HT1080 (cell line): ENCODE measurements at regions not wholly inside any gene's neighbourhood (a gene's known extent, or its start where the extent isn't known, plus 50 kb on each side); places are given as distances from the start of the nearest gene placed in this dataset. TPM values are rescaled to one million over a fixed set of nuclear protein-coding genes. Genes with fewer than 3 reads are reported as not detected.
"Not testable (repeated sequence)": the region's sequence is repeated elsewhere in the genome, so short reads cannot be mapped to it uniquely, and the experiment has no call there.

Source experiments
- DNase-seq: peaks from one replicate; pipeline ENCODE4 v3.0.0-alpha.2; 2015; ENCODE audit warnings: low read depth
- small RNA-seq: library from RNA; depleted of rRNA; stranded (forward); fragments of <200 nt; gene quantifications from one replicate; pipeline ENCODE3, GENCODE V24; 2014

GRCh38 chr15:25247407-25248038 lies 191.3 kb downstream of the UBE3A start:
- no peak for DNase-seq

GRCh38 chr15:25248087-25248486 lies 190.7 kb downstream of the UBE3A start:
- DNase-seq: not testable (repeated sequence)

GRCh38 chr15:25248583-25249235 lies 190.1 kb downstream of the UBE3A start:
- DNase-seq: no peak

- no peak for DNase-seq
Measured at GRCh38 chr15:25249236-25250010, 189.4 kb downstream of the UBE3A start.

GRCh38 chr15:25250011-25250596 lies 188.7 kb downstream of the UBE3A start:
- no peak for DNase-seq

- no peak for DNase-seq
Measured at GRCh38 chr15:25250906-25251622, 187.8 kb downstream of the UBE3A start.

GRCh38 chr15:25251700-25252390 lies 187.0 kb downstream of the UBE3A start:
- DNase-seq: no peak

GRCh38 chr15:25253048-25253973 lies 185.5 kb downstream of the UBE3A start:
- DNase-seq: not testable (repeated sequence)

- DNase-seq: no peak
Measured at GRCh38 chr15:25268166-25268565, 170.7 kb downstream of the UBE3A start.

Small RNA genes in the stretch of these regions (small RNA-seq; reads per million reads assigned to genes)
- not detected for gene RF00105
- not detected for gene SNORD115-1
- 0.34 reads per million, percentile 38 among the genes with 10 or more reads in this experiment for gene SNORD115-10
- gene SNORD115-11: not detected
- not detected for gene SNORD115-12
- not detected for gene SNORD115-14
- gene SNORD115-15: 0.11 reads per million
- 0.27 reads per million, percentile 24 among the genes with 10 or more reads in this experiment for gene SNORD115-16
- not detected for gene SNORD115-17
- gene SNORD115-18: not detected
- not detected for gene SNORD115-19
- not detected for gene SNORD115-2
- 0.14 reads per million for gene SNORD115-20
- 0.07 reads per million for gene SNORD115-21
- not detected for gene SNORD115-22
- 0.20 reads per million for gene SNORD115-23
- not detected for gene SNORD115-24
- gene SNORD115-25: not detected
- gene SNORD115-27: not detected
- gene SNORD115-28: not detected
- gene SNORD115-29: not detected
- gene SNORD115-3: not detected
- 0.07 reads per million for gene SNORD115-30
- gene SNORD115-31: not detected
- gene SNORD115-32: 0.07 reads per million
- not detected for gene SNORD115-33
- 0.20 reads per million for gene SNORD115-34
- gene SNORD115-35: not detected
- gene SNORD115-36: not detected
- not detected for gene SNORD115-37
- gene SNORD115-38: 0.14 reads per million
- not detected for gene SNORD115-39
- gene SNORD115-4: 0.14 reads per million
- 0.23 reads per million, percentile 9 among the genes with 10 or more reads in this experiment for gene SNORD115-40
- 0.59 reads per million, percentile 60 among the genes with 10 or more reads in this experiment for gene SNORD115-41
- 0.09 reads per million for gene SNORD115-42
- gene SNORD115-43: not detected
- gene SNORD115-44: 0.23 reads per million, percentile 9 among the genes with 10 or more reads in this experiment
- not detected for gene SNORD115-45
- not detected for gene SNORD115-46
- gene SNORD115-47: not detected
- gene SNORD115-5: not detected
- not detected for gene SNORD115-6
- gene SNORD115-7: not detected
- gene SNORD115-8: 0.09 reads per million
- gene SNORD115-9: not detected
- gene SNORD116-1: 25.6 reads per million, percentile 93 among the genes with 10 or more reads in this experiment
- not detected for gene SNORD116-10
- gene SNORD116-11: 1.5 reads per million, percentile 80 among the genes with 10 or more reads in this experiment
- 4.0 reads per million, percentile 87 among the genes with 10 or more reads in this experiment for gene SNORD116-12
- gene SNORD116-13: 14.5 reads per million, percentile 92 among the genes with 10 or more reads in this experiment
- gene SNORD116-14: 107 reads per million, percentile 96 among the genes with 10 or more reads in this experiment
- gene SNORD116-15: 44.3 reads per million, percentile 94 among the genes with 10 or more reads in this experiment
- gene SNORD116-16: 175 reads per million, percentile 97 among the genes with 10 or more reads in this experiment
- gene SNORD116-17: 0.98 reads per million, percentile 73 among the genes with 10 or more reads in this experiment
- gene SNORD116-18: 0.16 reads per million
- gene SNORD116-19: 1.1 reads per million, percentile 75 among the genes with 10 or more reads in this experiment
- gene SNORD116-2: 9.3 reads per million, percentile 91 among the genes with 10 or more reads in this experiment
- gene SNORD116-22: not detected
- 23.9 reads per million, percentile 93 among the genes with 10 or more reads in this experiment for gene SNORD116-23
- 207 reads per million, percentile 97 among the genes with 10 or more reads in this experiment for gene SNORD116-24
- gene SNORD116-25: 63.0 reads per million, percentile 95 among the genes with 10 or more reads in this experiment
- gene SNORD116-29: 174 reads per million, percentile 97 among the genes with 10 or more reads in this experiment
- gene SNORD116-3: not detected
- not detected for gene SNORD116-30
- gene SNORD116-5: not detected
- gene SNORD116-6: 7.6 reads per million, percentile 90 among the genes with 10 or more reads in this experiment
- gene SNORD116-7: not detected
- gene SNORD116-8: 38.5 reads per million, percentile 94 among the genes with 10 or more reads in this experiment
- gene SNORD116-9: not detected
